Upper lobe of left lung (tissue), 4 donors: ENCODE measurements at regions not wholly inside any gene's neighbourhood (a gene's known extent, or its start where the extent isn't known, plus 50 kb on each side); places are given as distances from the start of the nearest gene placed in this dataset.

Experiments used
- CTCF ChIP-seq, 6 experiments: fragments of 450-650 bp in 4 of 6; fragments of 200-600 bp in 2 of 6; sonication (generic) in 2 of 6; IDR thresholded peaks; one replicate each; pipeline ENCODE4 v1.5.1; 2016 to 2019; ENCODE audit warnings: antibody characterized with exemption in 6 of 6
- EP300 ChIP-seq, 4 donors: sonication (generic); formaldehyde crosslinking; IDR thresholded peaks; one replicate each; pipeline ENCODE4 v1.5.1; 2017; ENCODE audit warnings: antibody characterized with exemption in 4 of 4, control low read depth in 2 of 4
- POLR2AphosphoS5 ChIP-seq, 2 donors: sonication (generic); formaldehyde crosslinking; IDR thresholded peaks; one replicate each; pipeline ENCODE4 v1.5.1; 2017; ENCODE audit warnings: antibody characterized with exemption in 2 of 2

- TF ChIP-seq CTCF (IDR thresholded peaks at IDR 0.05) (no peak), POLR2AphosphoS5 (IDR thresholded peaks at IDR 0.05) (no peak), EP300 (IDR thresholded peaks at IDR 0.05) (no peak)
These were observed 812.9 kb upstream of the ADGRL2 start for GRCh38 chr1:80987824-80988223.
